IPS-NIHi7 (cell line): ENCODE measurements at regions not wholly inside any gene's neighbourhood (a gene's known extent, or its start where the extent isn't known, plus 50 kb on each side); places are given as distances from the start of the nearest gene placed in this dataset.

Experiments used
- DNase-seq: peaks from one replicate; pipeline ENCODE4 v3.0.0; 2012; ENCODE audit warnings: mixed read lengths; ENCODE audit errors: extremely low spot score

DNA sequence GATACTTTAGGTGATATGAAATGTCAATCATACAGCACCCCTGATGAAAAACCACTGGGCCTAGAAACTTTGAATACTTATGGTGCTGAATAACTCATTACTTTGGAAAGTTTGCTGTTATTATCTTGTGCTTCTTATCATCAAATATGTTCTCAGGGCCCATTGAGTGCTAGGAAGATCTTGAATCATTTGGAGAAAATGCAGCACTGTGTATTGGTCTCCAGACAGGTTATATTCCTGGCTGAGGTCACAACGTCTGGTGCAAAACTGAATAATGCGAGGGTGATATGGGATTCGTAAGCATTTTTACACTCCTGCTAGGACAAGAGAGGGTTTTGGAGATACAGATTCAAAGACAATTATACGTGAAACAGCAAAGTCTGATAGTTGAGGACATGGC lies 249.4 kb upstream of the TNC start:
- no peak for DNase-seq

DNA sequence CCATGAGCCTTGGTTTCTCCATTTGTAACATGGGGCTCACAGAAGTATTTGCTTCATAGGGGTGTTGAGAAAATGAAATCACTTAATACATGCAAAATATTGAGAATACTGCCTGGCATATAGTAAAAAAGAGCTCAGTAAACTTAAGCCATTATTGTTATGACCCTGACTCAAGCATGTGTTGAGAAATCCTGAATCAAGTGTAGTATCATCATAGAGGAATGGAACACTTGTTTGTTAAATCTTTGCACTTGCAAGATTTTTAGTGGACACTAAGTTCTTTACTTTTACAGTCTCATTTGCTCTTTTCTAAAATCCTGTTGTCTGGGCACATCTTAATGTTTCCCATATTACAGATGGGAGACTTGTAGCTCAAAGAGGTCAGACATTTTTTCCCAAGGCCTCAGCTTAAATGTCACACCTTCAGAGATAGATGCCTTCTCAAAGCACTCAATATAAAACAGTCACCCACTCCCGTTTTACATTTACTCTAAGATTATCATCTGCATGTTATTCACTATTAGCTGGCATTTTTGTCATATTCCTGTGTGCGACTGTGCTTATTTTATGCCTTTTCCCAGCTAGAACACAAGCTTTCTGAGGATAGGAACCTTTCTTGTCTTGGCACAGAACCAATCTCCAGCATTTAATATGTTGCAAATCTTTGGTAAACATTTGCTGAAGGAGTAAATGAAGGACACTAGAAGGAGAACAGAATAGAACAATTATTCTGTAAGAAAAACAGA lies 250.0 kb upstream of the TNC start:
- DNase-seq: no peak

DNA sequence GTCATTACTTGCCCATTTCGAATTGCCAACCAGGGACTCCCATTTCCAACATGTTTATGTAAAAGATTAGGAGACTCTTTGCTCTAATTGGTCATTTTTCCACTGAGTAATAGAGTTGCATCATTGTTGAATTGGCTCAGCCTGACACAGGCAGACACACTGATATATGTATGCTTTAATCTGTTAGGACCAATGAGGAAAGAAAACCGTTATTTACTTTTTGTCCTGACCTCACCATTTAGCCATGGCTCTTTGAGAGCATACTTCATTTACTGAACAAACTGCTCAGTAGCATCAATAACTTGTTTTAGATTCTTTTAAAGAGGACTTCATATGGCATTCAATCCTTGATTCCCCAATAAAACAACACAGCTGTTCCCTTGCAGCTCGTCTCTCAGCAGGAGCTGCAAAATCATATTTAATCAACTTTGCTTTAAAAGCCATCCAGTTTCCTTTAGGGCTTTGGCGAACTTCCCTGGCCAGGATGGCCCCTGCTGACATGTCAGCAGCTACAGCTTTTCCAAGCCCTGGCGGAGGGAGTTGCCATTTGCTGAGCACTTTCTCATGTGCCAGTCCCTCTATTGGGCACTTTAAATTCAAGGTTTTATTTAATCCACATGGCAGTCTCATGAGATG lies 251.5 kb upstream of the TNC start:
- no peak for DNase-seq

DNA sequence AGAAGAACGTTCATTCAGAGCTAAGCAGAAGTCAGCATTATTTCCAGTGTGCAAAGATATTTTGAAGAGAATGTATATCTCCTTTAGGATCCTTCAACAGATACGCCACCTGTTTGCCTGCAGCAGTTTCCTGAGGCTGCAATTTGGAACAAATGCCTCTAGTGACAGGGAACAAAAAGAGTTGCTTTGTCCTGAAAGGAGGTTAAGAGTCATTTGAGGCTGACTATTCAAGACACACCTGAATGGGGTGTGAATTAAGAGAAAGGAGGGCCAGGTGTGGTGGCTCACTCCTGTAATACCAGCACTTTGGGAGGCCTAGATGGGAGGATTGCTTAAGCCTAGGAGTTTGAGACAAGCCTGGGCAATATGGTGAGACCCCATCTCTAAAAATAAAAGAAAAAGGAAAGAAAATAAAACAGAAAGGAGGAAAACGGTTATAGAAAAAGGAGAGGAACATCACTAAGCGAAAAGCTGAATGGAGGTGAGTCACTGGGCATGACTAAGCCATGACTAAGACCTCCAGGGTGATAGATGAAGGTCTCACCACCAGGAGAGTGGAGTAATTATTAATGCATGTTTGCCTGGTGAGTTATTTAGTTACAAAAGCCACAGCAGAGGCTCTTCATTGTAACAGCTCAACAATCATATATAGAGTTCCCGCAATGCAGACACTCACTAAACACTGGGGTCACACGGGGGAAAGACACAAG lies 255.2 kb upstream of the TNC start:
- peak; percentile 37 for DNase-seq

DNA sequence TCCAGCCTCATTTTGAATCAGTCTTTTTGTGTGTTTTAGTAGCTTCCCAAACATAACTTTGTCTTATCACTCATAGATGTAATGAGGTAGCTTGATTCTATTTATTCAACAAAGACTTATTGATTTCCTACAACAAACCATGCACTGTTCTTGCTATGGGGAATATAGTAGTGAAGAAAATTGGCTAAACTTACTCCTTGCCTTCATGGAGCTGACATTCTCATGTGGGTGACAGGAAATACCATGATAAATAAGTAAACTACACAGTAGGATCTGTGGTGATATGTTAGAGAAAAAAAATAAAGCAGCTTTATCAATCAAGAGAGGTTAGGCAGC lies 255.7 kb upstream of the TNC start:
- DNase-seq: no peak

DNA sequence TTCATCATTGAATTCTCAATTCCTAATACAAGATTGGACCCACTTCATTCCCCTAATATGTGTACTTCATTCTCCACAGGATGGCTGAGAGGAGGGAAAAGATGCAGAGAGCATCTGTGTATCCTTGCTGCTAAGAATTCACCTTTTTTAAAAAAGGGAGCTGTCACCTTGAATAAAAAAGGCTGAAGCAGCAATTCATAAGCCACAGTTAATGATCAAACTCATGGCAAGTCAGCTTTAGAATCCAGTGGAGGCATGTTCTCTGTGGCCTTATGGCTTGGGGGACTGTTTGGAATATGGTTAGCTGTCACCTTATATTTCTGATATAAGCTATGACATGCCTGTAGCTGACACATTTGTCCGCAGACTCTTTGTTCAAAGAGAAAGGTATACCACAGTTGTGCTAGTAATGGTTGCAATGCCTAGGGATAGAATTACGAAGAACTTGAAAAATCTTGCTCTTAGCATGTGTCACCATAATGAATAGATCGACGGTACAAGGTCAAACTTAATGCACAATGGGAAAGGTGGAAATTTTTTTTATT lies 256.8 kb upstream of the TNC start:
- DNase-seq: no peak

DNA sequence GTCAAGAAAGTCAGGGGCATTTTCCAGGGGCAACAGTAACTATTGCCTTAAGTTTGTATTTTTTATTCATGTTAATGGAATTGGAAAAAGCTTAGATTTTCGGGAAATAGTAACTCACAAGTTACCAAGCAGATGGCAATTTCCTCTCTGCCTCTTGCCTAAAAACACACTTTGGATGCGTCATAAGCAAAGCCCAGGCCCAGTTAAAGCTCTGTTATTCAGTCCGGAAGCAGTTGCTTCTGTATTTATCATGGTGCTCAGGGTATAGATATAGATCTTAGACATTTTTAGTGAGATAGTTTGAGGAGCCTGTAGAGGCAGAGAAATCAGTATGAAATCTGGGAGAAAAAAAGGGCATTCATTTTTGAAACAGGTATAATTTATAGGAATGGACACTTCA lies 260.3 kb upstream of the TNC start:
- DNase-seq: no peak

DNA sequence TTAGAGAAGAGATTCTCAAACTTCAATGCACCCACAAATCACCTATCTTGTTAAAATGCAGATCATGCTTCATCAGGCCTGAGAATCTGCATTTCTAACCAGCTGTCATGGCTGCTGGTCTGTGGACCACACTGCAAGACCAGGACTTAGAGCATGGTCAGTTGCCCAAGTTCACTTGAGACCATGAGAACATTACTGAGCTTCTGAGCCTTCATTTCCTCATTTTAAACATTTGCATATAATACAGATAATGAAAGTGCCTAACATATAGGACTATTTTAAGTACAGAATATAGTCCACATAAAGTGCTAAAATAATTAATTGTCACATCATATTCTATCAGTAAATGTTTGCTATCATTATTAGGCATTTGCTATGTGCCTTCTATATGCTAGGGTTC lies 260.8 kb upstream of the TNC start:
- DNase-seq: no peak

DNA sequence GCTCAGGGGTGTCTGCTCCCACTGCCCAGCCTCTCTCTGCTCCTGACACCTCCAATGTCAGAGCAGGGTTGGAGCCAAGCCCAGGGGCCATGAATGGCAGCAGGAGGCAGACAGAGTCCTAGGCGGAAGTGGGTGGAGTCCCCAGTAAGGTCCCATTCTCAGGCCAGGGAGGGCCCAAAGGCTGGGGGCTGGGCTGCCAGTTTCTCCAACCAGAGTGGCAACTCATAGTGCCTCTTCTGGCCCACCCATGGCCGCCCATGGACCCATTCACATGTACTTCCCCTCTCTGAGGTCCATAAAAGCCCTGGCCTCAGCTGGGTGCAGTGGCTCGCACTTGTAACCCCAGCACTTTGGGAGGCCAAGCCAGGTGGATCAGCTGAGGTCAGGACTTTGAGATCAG lies 261.8 kb upstream of the TNC start:
- no peak for DNase-seq

DNA sequence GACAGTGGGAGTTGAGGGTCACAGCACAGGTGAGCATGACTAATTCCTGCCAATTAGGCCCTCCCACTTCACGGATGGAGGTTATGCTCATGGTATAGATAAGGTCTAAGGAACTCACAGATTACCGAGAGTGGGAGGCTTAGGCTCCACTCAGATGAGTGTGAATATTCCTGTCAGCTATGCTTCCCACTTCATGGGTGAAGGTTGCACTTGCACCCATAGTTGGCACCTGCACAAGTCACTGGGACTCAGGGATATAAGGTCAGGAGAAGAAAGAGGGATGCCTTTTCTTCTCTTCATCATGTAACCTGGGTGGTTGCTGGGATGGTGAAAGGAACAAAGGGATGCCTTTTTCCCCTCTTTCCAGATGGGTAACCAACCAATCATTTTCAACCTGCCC lies 264.9 kb upstream of the TNC start:
- no peak for DNase-seq

DNA sequence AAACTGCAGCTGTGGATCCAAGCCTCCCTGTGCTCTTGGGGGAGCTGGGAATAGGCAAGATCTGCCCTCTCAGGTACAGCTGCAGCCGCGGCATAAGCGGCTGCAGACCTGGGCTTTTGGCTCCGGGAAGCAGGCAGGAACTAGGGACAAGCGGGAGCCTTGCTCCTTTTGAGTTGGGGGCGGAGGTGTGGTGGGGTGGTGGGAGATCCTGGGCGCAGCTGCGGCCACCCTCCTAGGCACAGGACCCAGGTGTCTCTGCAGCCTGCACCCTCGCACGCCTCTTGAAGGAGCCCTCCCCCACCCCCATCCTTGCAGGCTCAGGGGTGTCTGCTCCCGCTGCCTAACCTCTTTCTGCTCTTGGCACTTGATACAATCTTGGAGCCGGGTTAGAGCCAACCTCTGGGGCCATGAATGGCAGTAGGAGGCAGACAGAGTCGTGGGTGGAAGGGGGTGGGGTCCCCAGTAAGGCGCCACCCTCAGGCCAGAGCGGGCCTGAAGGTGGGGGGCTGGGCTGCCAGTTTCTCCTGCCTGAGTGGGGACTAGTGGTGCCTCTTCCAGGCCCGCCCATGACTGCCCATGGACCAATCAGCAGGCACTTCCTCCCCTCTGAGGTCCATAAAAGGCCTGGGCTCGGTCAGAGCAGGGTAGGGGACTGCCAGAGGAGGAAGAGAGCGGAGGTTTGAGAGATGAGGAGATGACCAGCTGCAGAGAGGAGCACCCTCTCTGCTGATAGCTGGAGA lies 267.6 kb upstream of the TNC start:
- DNase-seq: no peak

DNA sequence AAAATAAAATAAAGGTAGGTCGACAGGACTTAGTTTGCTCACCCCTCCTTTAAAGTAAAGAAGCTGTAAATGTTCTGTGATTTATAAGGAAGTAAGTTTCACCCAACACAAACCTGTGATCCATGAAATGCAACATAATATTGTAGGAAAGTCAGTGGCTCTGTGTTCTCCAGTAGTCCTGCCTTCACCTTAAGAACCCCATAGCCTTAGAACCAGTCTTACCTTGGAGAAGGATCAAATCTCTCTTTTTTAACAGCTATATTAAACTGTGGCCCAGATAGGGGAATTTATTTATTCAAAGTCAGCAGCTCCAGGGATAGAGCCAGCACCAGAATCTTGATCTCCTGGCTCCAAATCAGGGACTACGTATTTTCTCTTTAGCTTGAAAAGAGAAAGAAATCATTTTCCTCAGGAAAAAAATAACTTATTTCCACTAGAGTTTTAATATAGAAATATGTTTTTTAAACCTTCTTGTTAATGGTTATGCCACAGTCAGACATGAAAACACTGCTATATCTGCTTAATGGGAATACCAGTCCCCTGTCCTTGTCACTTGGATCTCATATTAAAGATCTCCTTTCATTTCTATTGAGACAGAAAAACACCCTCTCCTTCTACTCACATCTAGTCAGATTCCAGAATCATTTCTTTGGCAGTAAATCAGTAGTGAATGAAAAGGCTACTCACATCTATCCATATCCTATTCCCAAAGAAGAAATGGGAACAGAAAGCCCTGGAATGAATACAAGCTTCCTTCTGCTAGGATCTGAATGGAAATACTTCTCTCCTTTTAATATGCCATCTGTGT lies 269.2 kb upstream of the TNC start:
- no peak for DNase-seq

DNA sequence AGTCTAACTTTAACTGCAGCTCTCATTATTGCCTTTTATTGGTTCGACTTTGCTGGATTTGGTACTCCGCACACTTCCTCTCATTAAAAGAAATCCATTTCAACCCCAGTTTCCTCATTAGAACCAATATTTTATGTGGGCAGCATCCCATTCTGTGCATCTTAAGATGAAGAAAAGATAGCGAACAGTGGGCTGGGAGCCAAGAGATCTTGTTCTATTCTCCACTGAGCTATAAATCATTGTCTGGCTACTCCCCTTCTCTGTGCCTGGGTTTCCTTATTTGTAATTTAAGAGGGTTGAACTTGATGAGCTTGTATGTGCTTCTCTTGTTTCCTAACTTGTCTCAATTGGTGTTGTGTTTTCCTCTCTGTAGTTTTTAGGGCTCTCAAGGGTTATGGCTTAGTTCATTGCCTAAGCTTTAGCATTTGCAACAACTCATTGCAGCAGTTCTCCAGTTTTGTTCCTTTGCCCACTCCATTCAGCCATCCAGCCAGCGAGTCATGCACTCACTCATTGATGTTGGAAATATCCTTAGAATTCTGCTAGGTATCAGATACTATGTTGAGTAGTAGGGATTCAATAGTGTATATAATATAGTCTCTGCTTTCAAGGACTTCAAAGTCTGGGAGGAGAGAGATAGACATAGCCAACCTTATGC lies 273.3 kb upstream of the TNC start:
- no peak for DNase-seq

DNA sequence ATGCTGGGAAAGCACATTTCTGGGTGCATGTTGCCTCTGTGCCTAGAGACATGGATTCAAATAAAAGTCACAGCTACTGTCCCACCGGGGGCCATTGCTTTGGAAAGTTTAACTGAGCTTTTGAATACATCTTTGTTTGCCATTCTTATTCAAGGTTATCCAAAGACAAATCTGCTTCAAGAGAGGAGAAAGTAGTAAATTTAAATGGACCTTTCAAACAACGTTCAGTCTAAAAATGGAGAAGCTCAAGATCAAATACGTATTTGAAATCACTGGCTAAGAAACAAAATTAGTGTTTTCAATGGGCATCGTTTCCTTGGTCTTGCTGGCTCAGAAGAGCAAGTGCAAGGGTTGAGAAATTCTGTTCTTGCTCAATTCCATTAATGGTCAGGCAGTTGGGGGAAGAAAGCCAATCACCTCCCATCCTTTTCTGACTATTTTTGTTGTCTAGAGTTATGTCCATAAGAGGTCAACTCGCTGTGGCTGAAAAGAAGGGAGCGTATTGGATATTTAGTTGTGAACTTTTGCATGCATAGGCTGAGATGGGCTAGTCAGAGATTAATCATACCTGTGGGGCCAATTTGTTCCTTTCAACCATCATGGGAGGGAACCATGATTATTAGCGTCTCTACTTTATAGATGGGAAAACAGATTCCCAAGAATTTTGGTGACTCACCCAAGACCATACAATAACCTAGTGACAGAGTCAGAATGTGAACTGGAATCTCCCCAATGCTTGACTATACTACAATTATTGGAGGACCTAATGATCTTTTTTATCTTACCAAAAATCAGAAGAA lies 276.2 kb upstream of the TNC start:
- no peak for DNase-seq

DNA sequence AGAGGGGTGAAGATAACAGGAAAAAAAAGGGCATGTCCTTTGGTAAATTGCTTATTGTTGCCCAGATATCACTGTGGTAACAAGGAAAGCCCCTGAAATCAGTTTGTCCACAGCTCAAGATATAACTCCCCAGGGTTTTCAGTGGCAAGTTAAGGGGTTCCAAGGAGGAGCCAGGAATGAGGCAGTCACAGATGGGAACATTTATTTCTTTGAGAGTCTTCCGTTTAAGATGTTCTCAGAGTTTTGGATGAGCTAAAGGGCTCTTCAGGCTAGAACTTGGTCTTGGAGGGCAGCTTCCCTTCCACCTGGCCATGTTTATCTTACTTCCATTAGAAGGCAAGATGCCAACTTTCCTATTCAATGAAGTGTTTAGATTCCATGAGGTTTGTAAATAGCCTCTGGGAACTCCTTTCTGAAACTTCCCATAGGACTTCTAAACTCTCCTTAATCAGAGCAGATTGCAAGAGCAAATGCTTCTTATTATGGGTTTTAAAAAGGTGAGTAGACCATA lies 277.6 kb upstream of the TNC start:
- DNase-seq: no peak

DNA sequence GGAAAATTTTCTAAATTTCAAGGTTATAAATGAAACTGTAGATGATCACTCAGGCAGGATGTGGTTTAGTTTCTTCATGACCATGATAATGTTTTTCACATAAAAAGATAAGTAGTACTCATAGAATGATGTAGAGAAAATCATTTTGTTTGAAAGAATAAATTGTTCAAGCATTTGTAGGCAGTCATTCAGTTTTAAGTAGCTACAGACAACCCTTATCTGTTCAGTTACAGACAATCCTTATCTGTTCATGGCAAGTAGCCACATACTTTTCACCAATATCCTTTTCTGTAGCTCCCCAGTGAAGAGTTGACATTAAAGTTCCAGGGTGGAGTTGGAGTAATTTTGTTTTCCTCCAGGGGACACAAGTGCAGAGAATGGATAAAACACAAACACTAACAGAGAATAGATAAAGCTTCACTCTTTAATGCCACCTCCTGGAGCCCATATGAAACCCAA lies 278.1 kb upstream of the TNC start:
- DNase-seq: no peak

DNA sequence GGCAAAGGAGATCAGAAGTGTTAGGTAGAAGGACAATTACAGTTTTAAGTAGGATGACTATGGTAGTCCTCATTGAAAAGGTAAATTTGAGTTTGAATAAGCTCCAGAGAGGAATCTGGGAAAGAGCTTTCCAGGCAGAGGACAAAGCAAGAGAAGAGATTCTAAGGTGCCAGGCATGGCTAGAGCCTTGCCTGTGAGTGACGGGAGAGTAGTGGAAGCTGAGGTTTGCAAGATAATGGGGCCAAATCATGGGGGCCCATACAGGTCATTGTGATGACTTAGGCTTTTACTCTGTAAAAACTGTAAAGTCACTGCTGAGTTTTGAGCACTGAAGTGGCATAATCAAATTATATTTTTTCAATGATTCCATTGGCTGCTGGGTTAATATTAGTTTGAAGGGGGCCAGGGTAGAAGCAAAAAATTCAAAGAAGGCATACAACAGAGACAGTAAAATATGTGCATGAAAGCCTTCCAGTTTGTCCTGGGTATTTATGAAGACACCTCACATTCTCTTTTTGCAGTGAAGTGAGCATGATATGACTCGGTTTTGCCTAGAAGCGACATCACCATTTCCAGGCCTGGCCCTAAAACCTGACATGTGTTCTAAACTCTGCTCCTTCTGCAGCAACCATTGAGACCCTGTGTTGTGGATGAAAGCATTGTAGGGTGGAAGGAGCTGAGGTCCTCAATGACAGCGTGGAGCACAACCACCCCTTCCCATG lies 279.8 kb upstream of the TNC start:
- DNase-seq: no peak

DNA sequence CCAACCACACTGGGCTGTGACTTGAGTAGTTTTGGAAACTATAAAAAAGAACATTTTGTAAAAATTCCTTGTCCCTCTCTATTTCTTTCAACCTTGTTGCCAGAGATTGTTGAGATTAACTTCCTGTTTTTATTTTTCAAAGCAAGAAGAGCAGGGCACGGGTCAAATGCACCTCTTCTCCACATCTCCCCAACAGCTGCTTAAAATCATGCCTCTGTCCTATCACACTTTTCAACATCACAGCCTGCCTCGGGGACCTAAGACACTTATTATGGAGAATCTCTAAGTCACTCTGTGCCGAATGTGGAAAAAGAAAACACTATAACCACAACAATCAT lies 280.3 kb upstream of the TNC start:
- no peak for DNase-seq

DNA sequence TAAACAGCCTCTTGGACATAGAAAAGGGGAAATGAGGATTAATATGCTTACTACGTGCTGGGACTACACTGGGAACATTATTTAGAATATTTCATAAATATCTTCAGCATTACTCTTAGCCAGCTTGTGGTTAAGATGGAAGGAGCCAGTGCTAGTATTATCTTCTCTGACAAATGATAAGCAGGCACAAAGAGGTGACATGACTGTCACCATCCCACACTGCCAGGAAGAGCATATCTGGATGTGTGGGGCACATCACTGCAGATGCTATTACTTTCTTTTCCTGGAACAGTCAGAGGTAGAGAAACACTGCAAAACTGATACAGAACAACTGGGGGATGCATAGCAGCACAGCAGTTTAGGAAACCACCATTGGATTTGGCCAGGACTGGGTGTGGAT lies 281.0 kb upstream of the TNC start:
- DNase-seq: no peak
